Left forelimb (tissue), 1 donor: ENCODE measurements at regions not wholly inside any gene's neighbourhood (a gene's known extent, or its start where the extent isn't known, plus 50 kb on each side); places are given as distances from the start of the nearest gene placed in this dataset.
"Not testable (repeated sequence)": the region's sequence is repeated elsewhere in the genome, so short reads cannot be mapped to it uniquely, and the experiment has no call there.

Experiments
- DNase-seq: peaks from one replicate; pipeline ENCODE4 v3.0.0-alpha.2; 2018; ENCODE audit warnings: low spot score

GRCh38 chr6:137309078-137309762 lies 90.0 kb upstream of the IFNGR1 start:
- no peak for DNase-seq

- DNase-seq: no peak
These were observed 88.1 kb upstream of the IFNGR1 start for GRCh38 chr6:137307163-137307854.

- no peak for DNase-seq
These were observed 86.5 kb upstream of the IFNGR1 start for GRCh38 chr6:137305691-137306090.

- DNase-seq: no peak
These were observed 85.0 kb upstream of the IFNGR1 start for GRCh38 chr6:137304020-137304780.

- no peak for DNase-seq
These were observed 84.3 kb upstream of the IFNGR1 start for GRCh38 chr6:137303441-137303840.

GRCh38 chr6:137299681-137300080 lies 80.5 kb upstream of the IFNGR1 start:
- no peak for DNase-seq

- no peak for DNase-seq
These were observed 78.7 kb upstream of the IFNGR1 start for GRCh38 chr6:137297887-137298286.

- DNase-seq: not testable (repeated sequence)
These were observed 73.1 kb upstream of the IFNGR1 start for GRCh38 chr6:137292326-137292725.

- no peak for DNase-seq
These were observed 72.3 kb upstream of the IFNGR1 start for GRCh38 chr6:137291441-137291840.

GRCh38 chr6:137290601-137291261 lies 71.5 kb upstream of the IFNGR1 start:
- no peak for DNase-seq

GRCh38 chr6:137286916-137287315 lies 67.7 kb upstream of the IFNGR1 start:
- DNase-seq: no peak

- no peak for DNase-seq
These were observed 67.2 kb upstream of the IFNGR1 start for GRCh38 chr6:137286368-137286767.

GRCh38 chr6:137284811-137285110 lies 65.6 kb upstream of the IFNGR1 start:
- DNase-seq: no peak

- DNase-seq: no peak
These were observed 65.0 kb upstream of the IFNGR1 start for GRCh38 chr6:137283940-137284810.

GRCh38 chr6:137283080-137283479 lies 63.9 kb upstream of the IFNGR1 start:
- no peak for DNase-seq

- DNase-seq: no peak
These were observed 63.1 kb upstream of the IFNGR1 start for GRCh38 chr6:137282254-137282653.

GRCh38 chr6:137279279-137279678 lies 60.1 kb upstream of the IFNGR1 start:
- DNase-seq: not testable (repeated sequence)

- no peak for DNase-seq
These were observed 58.9 kb upstream of the IFNGR1 start for GRCh38 chr6:137277971-137278637.

- DNase-seq: no peak
These were observed 53.2 kb upstream of the IFNGR1 start for GRCh38 chr6:137272403-137272802.

GRCh38 chr6:137271245-137272183 lies 52.3 kb upstream of the IFNGR1 start:
- DNase-seq: no peak
